ENCODE measurements at regions not wholly inside any gene's neighbourhood (a gene's known extent, or its start where the extent isn't known, plus 50 kb on each side); places are given as distances from the start of the nearest gene placed in this dataset.

- DNase-seq = no peak
Observed at GRCh38 chr1:208523007-208523406, 278.8 kb upstream of the PLXNA2 start.

- DNase-seq = no peak
Observed at GRCh38 chr1:208524376-208524775, 280.2 kb upstream of the PLXNA2 start.

GRCh38 chr1:208524925-208525324, 280.7 kb upstream of the PLXNA2 start:
- no peak for DNase-seq

- no peak for DNase-seq
Observed at GRCh38 chr1:208525417-208525816, 281.2 kb upstream of the PLXNA2 start.

- DNase-seq = no peak
Observed at GRCh38 chr1:208526613-208527125, 282.5 kb upstream of the PLXNA2 start.

- DNase-seq = no peak
Observed at GRCh38 chr1:208527156-208527555, 283.0 kb upstream of the PLXNA2 start.

- no peak for DNase-seq
Observed at GRCh38 chr1:208528578-208529240, 284.5 kb upstream of the PLXNA2 start.

- DNase-seq = no peak
Observed at GRCh38 chr1:208531003-208531750, 287.0 kb upstream of the PLXNA2 start.

GRCh38 chr1:208533746-208534598, 289.8 kb upstream of the PLXNA2 start:
- DNase-seq = no peak

GRCh38 chr1:208534599-208534897, 290.4 kb upstream of the PLXNA2 start:
- peak; percentile 39 for DNase-seq

- DNase-seq = no peak
Observed at GRCh38 chr1:208534979-208535378, 290.8 kb upstream of the PLXNA2 start.

GRCh38 chr1:208535511-208535910, 291.3 kb upstream of the PLXNA2 start:
- DNase-seq = no peak

- DNase-seq = no peak
Observed at GRCh38 chr1:208536212-208536611, 292.0 kb upstream of the PLXNA2 start.

- DNase-seq = no peak
Observed at GRCh38 chr1:208537198-208537597, 293.0 kb upstream of the PLXNA2 start.

- no peak for DNase-seq
Observed at GRCh38 chr1:208538078-208538477, 293.9 kb upstream of the PLXNA2 start.

GRCh38 chr1:208538587-208538986, 294.4 kb upstream of the PLXNA2 start:
- no peak for DNase-seq

GRCh38 chr1:208540724-208541123, 296.5 kb upstream of the PLXNA2 start:
- DNase-seq = no peak

- DNase-seq = no peak
Observed at GRCh38 chr1:208541225-208541855, 297.2 kb upstream of the PLXNA2 start.

- DNase-seq = no peak
Observed at GRCh38 chr1:208542309-208542708, 298.1 kb upstream of the PLXNA2 start.

GRCh38 chr1:208544053-208544452, 299.9 kb upstream of the PLXNA2 start:
- no peak for DNase-seq

GRCh38 chr1:208544794-208545193, 300.6 kb upstream of the PLXNA2 start:
- DNase-seq = no peak

- no peak for DNase-seq
Observed at GRCh38 chr1:208551024-208551423, 306.8 kb upstream of the PLXNA2 start.
